ENCODE measurements at regions not wholly inside any gene's neighbourhood (a gene's known extent, or its start where the extent isn't known, plus 50 kb on each side); places are given as distances from the start of the nearest gene placed in this dataset.

DNA sequence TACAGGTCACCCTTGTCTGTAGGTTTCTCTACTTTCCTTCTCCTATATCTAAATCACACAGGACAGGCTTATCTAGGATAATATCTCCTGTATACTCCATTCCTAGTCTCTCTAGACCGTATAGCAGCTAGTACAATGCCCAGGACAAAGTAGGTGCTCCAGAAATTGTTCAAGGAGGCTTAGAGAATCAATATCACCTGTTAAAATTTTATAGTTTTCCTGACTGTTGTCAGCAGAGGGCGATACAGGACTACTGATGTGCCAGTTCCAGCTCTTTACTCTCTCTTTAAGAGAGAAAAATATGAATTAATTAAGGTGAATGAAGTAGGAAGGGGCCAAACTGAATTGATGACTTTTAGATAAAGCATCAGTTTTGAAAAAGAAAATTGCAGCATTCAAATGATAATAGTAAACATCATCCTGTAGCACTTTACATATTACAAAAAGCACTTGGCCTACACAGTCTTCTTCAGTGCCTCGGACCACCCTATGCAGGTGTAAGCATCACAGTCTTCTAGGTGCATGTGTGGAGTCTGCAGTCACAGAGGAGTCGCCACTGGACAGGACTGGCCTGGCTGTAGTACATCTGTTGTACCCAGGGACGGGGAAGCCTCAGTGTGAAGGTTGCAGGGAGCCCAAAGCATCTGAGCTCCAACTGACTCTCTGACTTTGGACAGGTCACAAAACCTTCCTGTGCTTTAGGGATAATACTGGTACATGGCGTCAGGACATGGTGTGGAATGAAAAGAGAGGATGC is 61.9 kb upstream of the MAX start:
- H3K4me3 ChIP-seq, result no peak overlapping the region
- no peaks in the 10 kb centered on the region for H3K36me3 ChIP-seq
- no peaks in the 10 kb centered on the region for H3K9me3 ChIP-seq
- H3K4me1 ChIP-seq, result no peaks in the 10 kb centered on the region
- no peaks in the 10 kb centered on the region for H3K27me3 ChIP-seq
- TF ChIP-seq CTCF (IDR thresholded peaks at IDR 0.05), result peak; percentile 43 to 71
- no peak for DNase-seq (ENCODE audit: low spot score)
- no peak overlapping the region for H3K27ac ChIP-seq

GRCh38 chr14:65164825-65165135 is 62.5 kb upstream of the MAX start:
- no peaks in the 10 kb centered on the region for H3K4me1 ChIP-seq
- H3K9me3 ChIP-seq, result no peaks in the 10 kb centered on the region
- no peak overlapping the region for H3K27ac ChIP-seq
- H3K4me3 ChIP-seq, result no peak overlapping the region
- no peaks in the 10 kb centered on the region for H3K27me3 ChIP-seq
- no peaks in the 10 kb centered on the region for H3K36me3 ChIP-seq
- TF ChIP-seq CTCF (IDR thresholded peaks at IDR 0.05), result no peak
- no peak for DNase-seq (ENCODE audit: low spot score)

GRCh38 chr14:65167072-65167645 is 64.8 kb upstream of the MAX start:
- Histone ChIP-seq H3K4me3 (no peak overlapping the region), H3K9me3 (no peaks in the 10 kb centered on the region), H3K4me1 (peaks cover 0 to 10% of the 10 kb centered on the region in 2 donors), H3K27ac (no peak overlapping the region), H3K36me3 (no peaks in the 10 kb centered on the region), H3K27me3 (no peaks in the 10 kb centered on the region)
- no peak for TF ChIP-seq CTCF (IDR thresholded peaks at IDR 0.05)
- DNase-seq (ENCODE audit: low spot score), result no peak

DNA sequence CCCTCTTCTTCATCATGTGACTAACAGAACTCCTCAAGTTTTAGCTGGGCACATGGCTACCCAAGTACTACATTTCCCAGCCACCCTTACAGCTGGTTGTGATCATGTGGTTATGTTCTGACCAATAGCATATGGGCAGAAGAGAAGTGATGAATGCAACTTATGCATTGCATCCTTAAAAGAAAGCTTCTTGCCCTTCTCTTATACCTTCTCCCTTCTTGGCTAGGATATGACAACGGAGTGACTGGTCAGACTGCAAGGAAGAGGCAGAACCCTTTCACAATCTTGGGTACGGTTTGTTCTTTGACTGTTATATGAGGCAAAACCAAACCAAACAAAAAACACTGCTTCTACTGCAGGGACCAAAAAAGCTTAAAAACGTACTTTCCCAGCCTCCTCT is 66.5 kb upstream of the MAX start:
- Histone ChIP-seq H3K4me1 (peaks cover 0 to 10% of the 10 kb centered on the region in 2 donors), H3K27ac (peak overlapping the region; percentile 38 to 52), H3K27me3 (no peaks in the 10 kb centered on the region), H3K36me3 (no peaks in the 10 kb centered on the region), H3K4me3 (no peak overlapping the region), H3K9me3 (no peaks in the 10 kb centered on the region)
- no peak for DNase-seq (ENCODE audit: low spot score)
- no peak for TF ChIP-seq CTCF (IDR thresholded peaks at IDR 0.05)

- H3K27ac ChIP-seq, result peak overlapping the region; percentile 38 to 52
- no peak for TF ChIP-seq CTCF (IDR thresholded peaks at IDR 0.05)
Observed at GRCh38 chr14:65169351-65169750, 67.0 kb upstream of the MAX start.

GRCh38 chr14:65170318-65170717 is 68.0 kb upstream of the MAX start:
- Histone ChIP-seq H3K4me1 (peaks cover 0 to 10% of the 10 kb centered on the region in 2 donors), H3K27me3 (no peaks in the 10 kb centered on the region), H3K27ac (peak overlapping the region in 1 of 2 donors; percentile 52), H3K9me3 (no peaks in the 10 kb centered on the region), H3K4me3 (no peak overlapping the region), H3K36me3 (no peaks in the 10 kb centered on the region)
- no peak for DNase-seq (ENCODE audit: low spot score)
- no peak for TF ChIP-seq CTCF (IDR thresholded peaks at IDR 0.05)

More at GRCh38 chr14:65169351-65169750, 67.0 kb upstream of the MAX start:
- Histone ChIP-seq H3K4me3 (no peak overlapping the region), H3K36me3 (no peaks in the 10 kb centered on the region), H3K27me3 (no peaks in the 10 kb centered on the region), H3K9me3 (no peaks in the 10 kb centered on the region), H3K4me1 (peaks cover 0 to 10% of the 10 kb centered on the region in 2 donors)
- no peak for DNase-seq (ENCODE audit: low spot score)
